ENCODE measurements at regions not wholly inside any gene's neighbourhood (a gene's known extent, or its start where the extent isn't known, plus 50 kb on each side); places are given as distances from the start of the nearest gene placed in this dataset.

DNA sequence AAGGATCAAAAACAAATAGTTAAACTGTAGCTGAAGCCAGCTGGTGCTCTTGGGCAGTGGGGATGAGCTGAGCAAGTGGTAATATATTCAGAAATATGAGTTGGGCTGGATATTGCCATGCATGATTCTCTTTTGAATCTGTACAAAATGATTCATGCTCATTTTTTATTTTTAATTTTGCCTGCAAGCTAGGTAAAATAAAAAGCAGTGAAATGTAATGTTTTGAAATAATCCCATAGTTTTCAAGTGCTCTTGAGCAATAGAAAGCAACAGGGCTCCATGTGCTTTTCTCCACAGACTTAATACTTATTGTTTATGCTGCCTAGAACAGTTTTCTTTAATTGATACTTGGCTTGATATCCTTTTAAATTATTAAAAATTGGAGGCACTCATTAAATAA, 489.3 kb downstream of the TLE4 start:
- TF ChIP-seq, protein P1, sequence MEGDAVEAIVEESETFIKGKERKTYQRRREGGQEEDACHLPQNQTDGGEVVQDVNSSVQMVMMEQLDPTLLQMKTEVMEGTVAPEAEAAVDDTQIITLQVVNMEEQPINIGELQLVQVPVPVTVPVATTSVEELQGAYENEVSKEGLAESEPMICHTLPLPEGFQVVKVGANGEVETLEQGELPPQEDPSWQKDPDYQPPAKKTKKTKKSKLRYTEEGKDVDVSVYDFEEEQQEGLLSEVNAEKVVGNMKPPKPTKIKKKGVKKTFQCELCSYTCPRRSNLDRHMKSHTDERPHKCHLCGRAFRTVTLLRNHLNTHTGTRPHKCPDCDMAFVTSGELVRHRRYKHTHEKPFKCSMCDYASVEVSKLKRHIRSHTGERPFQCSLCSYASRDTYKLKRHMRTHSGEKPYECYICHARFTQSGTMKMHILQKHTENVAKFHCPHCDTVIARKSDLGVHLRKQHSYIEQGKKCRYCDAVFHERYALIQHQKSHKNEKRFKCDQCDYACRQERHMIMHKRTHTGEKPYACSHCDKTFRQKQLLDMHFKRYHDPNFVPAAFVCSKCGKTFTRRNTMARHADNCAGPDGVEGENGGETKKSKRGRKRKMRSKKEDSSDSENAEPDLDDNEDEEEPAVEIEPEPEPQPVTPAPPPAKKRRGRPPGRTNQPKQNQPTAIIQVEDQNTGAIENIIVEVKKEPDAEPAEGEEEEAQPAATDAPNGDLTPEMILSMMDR (IDR thresholded peaks at IDR 0.05), result no peak
- no peak for TF ChIP-seq POLR2A (IDR thresholded peaks at IDR 0.05)
- TF ChIP-seq POLR2AphosphoS5 (IDR thresholded peaks at IDR 0.05; ENCODE audit: insufficient read depth in 1 of 2, low read depth in 1 of 2), result no peak

All from vagina (tissue), 2 donors.